SK-N-DZ (cell line): ENCODE measurements at regions not wholly inside any gene's neighbourhood (a gene's known extent, or its start where the extent isn't known, plus 50 kb on each side); places are given as distances from the start of the nearest gene placed in this dataset.
"Not testable (repeated sequence)": the region's sequence is repeated elsewhere in the genome, so short reads cannot be mapped to it uniquely, and the experiment has no call there.

Experiments
- DNase-seq: peaks from one replicate; pipeline ENCODE4 v3.0.0-alpha.2; 2015; ENCODE audit warnings: low spot score

- no peak for DNase-seq
These were observed 272.6 kb downstream of the FGFR2 start for GRCh38 chr10:121325490-121326231.

- no peak for DNase-seq
These were observed 271.3 kb downstream of the FGFR2 start for GRCh38 chr10:121326905-121327304.

- DNase-seq, result no peak
These were observed 270.5 kb downstream of the FGFR2 start for GRCh38 chr10:121327727-121328126.

- DNase-seq, result not testable (repeated sequence)
These were observed 268.6 kb downstream of the FGFR2 start for GRCh38 chr10:121329631-121330030.

GRCh38 chr10:121330563-121330962 is 267.7 kb downstream of the FGFR2 start:
- no peak for DNase-seq

- DNase-seq, result no peak
These were observed 265.9 kb downstream of the FGFR2 start for GRCh38 chr10:121332353-121332752.

- no peak for DNase-seq
These were observed 265.1 kb downstream of the FGFR2 start for GRCh38 chr10:121332829-121333765.

- no peak for DNase-seq
These were observed 262.8 kb downstream of the FGFR2 start for GRCh38 chr10:121335386-121335925.

- DNase-seq, result no peak
These were observed 260.8 kb downstream of the FGFR2 start for GRCh38 chr10:121337427-121337826.

GRCh38 chr10:121338206-121338980 is 259.9 kb downstream of the FGFR2 start:
- no peak for DNase-seq

- DNase-seq, result no peak
These were observed 259.1 kb downstream of the FGFR2 start for GRCh38 chr10:121339114-121339513.

GRCh38 chr10:121340271-121340831 is 257.9 kb downstream of the FGFR2 start:
- DNase-seq, result no peak

- no peak for DNase-seq
These were observed 246.7 kb downstream of the FGFR2 start for GRCh38 chr10:121351540-121351939.

GRCh38 chr10:121352231-121352855 is 245.9 kb downstream of the FGFR2 start:
- no peak for DNase-seq

GRCh38 chr10:121355161-121355560 is 243.1 kb downstream of the FGFR2 start:
- no peak for DNase-seq

- DNase-seq, result no peak
These were observed 242.1 kb downstream of the FGFR2 start for GRCh38 chr10:121356183-121356582.

GRCh38 chr10:121357401-121357800 is 240.8 kb downstream of the FGFR2 start:
- DNase-seq, result peak; percentile 63

GRCh38 chr10:121362026-121362425 is 236.2 kb downstream of the FGFR2 start:
- DNase-seq, result no peak

- DNase-seq, result no peak
These were observed 232.7 kb downstream of the FGFR2 start for GRCh38 chr10:121365566-121365965.

- DNase-seq, result no peak
These were observed 229.8 kb downstream of the FGFR2 start for GRCh38 chr10:121368347-121369025.
